Brain microvascular endothelial cell (primary cell): ENCODE measurements at regions not wholly inside any gene's neighbourhood (a gene's known extent, or its start where the extent isn't known, plus 50 kb on each side); places are given as distances from the start of the nearest gene placed in this dataset.
A peak's percentile ranks its signal among the peaks of the same experiment; 100 is the strongest.

ENCODE experiments used
- DNase-seq: peaks from one replicate; pipeline ENCODE4 v3.0.0-alpha.2; 2020
- H3K27ac ChIP-seq: fragments of 250-450 bp; sonication (Bioruptor Pico); 2 replicates; pipeline ENCODE4 v1.5.1; 2020; ENCODE audit warnings: mild to moderate bottlenecking, moderate library complexity
- H3K27me3 ChIP-seq: fragments of 250-450 bp; sonication (Bioruptor Pico); replicated peaks from 2 replicates; pipeline ENCODE4 v1.5.1; 2020; ENCODE audit warnings: mild to moderate bottlenecking
- H3K36me3 ChIP-seq: fragments of 250-450 bp; sonication (Bioruptor Pico); replicated peaks from 2 replicates; pipeline ENCODE4 v1.5.1; 2020; ENCODE audit warnings: mild to moderate bottlenecking
- H3K4me3 ChIP-seq: 2 replicates; pipeline ENCODE4 v1.5.1; 2011; ENCODE audit warnings: low read depth, mild to moderate bottlenecking, control low read depth, low read length, moderate library complexity
- in situ Hi-C: cut with HindIII; loops from 2 replicates; pipeline ENCODE4 v1.10.0; 2017; ENCODE audit warnings: low sequenced_read_pairs, low pct_ligation_motif_present
- TF ChIP-seq, protein P1 (sequence below): IDR thresholded peaks from 2 replicates; pipeline ENCODE4 v1.5.1; 2011; ENCODE audit warnings: low read depth, mild to moderate bottlenecking, moderate library complexity, low read length, control low read depth, inconsistent platforms; ENCODE audit errors: missing control alignments

DNA sequence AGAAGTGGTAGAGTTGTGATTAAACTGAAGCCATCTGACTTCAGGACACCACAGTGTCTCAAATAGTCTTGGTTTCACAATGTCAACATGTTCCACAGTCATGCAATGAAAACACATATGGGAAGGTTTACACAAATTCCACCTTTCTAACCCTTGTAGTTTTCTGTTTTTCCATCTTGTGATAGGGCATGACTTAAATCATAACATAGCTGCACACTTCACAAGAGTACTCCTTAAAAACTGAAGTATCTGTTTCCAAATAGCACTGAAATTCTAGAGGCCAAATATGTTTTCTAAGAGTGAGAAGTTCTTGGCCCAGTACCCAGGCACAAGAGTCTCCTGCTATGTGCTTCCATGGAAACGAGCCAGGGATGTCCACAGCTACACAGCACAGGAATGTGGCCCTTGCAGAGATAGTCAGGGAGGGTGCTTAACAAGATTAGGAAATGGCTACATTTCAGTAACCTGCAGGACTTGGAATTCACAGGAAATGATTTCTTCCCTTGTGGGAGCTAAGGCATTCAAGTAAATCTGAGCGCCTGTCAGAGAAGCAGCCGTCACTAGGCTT lies 269.1 kb downstream of the NDFIP2 start:
- Histone ChIP-seq H3K4me3 (no peak overlapping the region), H3K36me3 (no peaks in the 10 kb centered on the region), H3K27ac (peak overlapping the region; percentile 61), H3K27me3 (no peaks in the 10 kb centered on the region)
- peak; percentile 96 for DNase-seq
- in situ Hi-C loops: no loop called here
- TF ChIP-seq, protein P1, sequence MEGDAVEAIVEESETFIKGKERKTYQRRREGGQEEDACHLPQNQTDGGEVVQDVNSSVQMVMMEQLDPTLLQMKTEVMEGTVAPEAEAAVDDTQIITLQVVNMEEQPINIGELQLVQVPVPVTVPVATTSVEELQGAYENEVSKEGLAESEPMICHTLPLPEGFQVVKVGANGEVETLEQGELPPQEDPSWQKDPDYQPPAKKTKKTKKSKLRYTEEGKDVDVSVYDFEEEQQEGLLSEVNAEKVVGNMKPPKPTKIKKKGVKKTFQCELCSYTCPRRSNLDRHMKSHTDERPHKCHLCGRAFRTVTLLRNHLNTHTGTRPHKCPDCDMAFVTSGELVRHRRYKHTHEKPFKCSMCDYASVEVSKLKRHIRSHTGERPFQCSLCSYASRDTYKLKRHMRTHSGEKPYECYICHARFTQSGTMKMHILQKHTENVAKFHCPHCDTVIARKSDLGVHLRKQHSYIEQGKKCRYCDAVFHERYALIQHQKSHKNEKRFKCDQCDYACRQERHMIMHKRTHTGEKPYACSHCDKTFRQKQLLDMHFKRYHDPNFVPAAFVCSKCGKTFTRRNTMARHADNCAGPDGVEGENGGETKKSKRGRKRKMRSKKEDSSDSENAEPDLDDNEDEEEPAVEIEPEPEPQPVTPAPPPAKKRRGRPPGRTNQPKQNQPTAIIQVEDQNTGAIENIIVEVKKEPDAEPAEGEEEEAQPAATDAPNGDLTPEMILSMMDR: no peak

DNA sequence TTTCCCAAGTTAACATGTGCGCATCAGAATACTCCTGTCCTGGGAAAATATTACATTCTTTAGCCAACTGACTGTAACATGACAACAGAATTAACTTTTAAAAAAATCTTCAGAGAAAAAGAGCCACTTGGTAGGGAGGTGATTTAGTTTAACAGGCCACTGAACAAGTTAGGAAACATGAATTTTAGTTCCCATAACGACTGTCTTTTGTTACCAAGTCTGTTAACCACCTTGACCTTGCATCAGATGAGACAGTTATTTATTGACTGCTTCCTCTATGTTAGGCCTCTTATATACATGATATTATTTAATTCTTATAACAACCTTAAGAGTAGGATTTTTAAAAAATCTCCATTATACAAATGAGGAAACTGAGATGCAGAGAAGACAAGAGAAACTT lies 268.6 kb downstream of the NDFIP2 start:
- in situ Hi-C loops: no loop called here
- Histone ChIP-seq H3K27me3 (no peaks in the 10 kb centered on the region), H3K27ac (peak overlapping the region; percentile 61), H3K4me3 (no peak overlapping the region), H3K36me3 (no peaks in the 10 kb centered on the region)
- no peak for DNase-seq
- TF ChIP-seq, protein P1: no peak

GRCh38 chr13:79745081-79745480 lies 264.1 kb downstream of the NDFIP2 start:
- Histone ChIP-seq H3K27ac (no peak overlapping the region), H3K36me3 (no peaks in the 10 kb centered on the region), H3K27me3 (no peaks in the 10 kb centered on the region), H3K4me3 (no peak overlapping the region)
- in situ Hi-C loops: no loop called here
- DNase-seq: no peak
- TF ChIP-seq, protein P1: no peak

DNA sequence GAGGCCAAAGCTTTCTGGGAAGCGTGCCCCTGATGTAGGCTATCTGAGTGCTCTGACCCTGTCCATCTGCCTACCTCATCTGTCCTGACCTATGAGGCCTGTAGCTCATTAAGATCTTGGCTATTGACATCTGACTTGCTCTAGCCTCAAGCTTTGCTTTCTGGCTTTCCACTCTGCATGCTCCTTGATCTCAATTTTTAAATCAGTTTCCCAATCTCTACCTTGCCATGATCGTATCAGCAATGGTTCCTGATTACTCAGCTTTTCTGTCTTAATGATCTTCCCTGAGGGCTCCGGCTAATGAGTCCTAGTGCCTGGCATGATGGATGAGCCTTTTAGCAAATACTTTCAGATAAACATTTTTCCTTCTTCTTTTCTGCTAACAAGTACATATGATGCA lies 262.0 kb downstream of the NDFIP2 start:
- Histone ChIP-seq H3K27me3 (no peaks in the 10 kb centered on the region), H3K4me3 (no peak overlapping the region), H3K36me3 (no peaks in the 10 kb centered on the region), H3K27ac (no peak overlapping the region)
- in situ Hi-C loops: no loop called here
- TF ChIP-seq, protein P1: no peak
- no peak for DNase-seq

GRCh38 chr13:79740991-79741390 lies 260.0 kb downstream of the NDFIP2 start:
- no peaks in the 10 kb centered on the region for H3K27me3 ChIP-seq
- H3K27ac ChIP-seq: no peak overlapping the region
- H3K4me3 ChIP-seq: no peak overlapping the region
- TF ChIP-seq, protein P1: no peak
- peak; percentile 42 for DNase-seq
- H3K36me3 ChIP-seq: no peaks in the 10 kb centered on the region
- in situ Hi-C loops: no loop called here

DNA sequence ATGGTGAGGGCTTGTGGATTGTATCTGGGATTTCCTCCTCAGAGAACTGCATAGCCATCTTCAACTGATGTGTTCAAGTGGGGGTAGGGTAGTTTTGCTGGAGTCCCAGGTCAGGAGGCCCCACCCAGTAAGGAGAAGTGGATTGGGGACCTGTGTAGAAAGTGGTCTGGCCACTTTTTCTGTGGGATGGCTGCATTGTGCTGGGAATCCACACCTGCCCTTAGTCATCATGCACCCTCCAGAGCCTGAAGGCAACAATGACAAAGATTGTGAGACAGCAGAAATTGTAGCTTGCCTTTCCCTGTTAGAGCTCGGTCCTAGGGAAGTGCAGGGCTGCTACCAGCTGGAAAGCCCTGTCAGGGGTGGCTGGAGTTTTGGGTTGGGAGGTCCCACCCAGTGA lies 255.4 kb downstream of the NDFIP2 start:
- Histone ChIP-seq H3K4me3 (no peak overlapping the region), H3K36me3 (no peaks in the 10 kb centered on the region), H3K27ac (no peak overlapping the region), H3K27me3 (no peaks in the 10 kb centered on the region)
- no peak for DNase-seq
- in situ Hi-C loops: no loop called here
- TF ChIP-seq, protein P1: no peak
